ENCODE measurements at regions not wholly inside any gene's neighbourhood (a gene's known extent, or its start where the extent isn't known, plus 50 kb on each side); places are given as distances from the start of the nearest gene placed in this dataset.
"Not testable (repeated sequence)": the region's sequence is repeated elsewhere in the genome, so short reads cannot be mapped to it uniquely, and the experiment has no call there.

- WGBS = 93% methylated on average over 3 of the region's 3 CpGs
- H3K27ac ChIP-seq (ENCODE audit: low read depth in 1 of 2, low read length in 1 of 2) = no peak overlapping the region
- DNase-seq (ENCODE audit: low read depth in 6 of 9, low spot score in 9 of 9) = no peak
Observed at GRCh38 chr3:6680119-6680806, 180.7 kb upstream of the GRM7 start.

GRCh38 chr3:6697285-6697684 lies 163.6 kb upstream of the GRM7 start:
- no peaks in the 10 kb centered on the region for H3K4me1 ChIP-seq (ENCODE audit: control insufficient read depth in 2 of 2, insufficient read depth in 2 of 2, low read length in 2 of 2)
- no peaks in the 10 kb centered on the region for H3K36me3 ChIP-seq (ENCODE audit: control insufficient read depth in 2 of 2, insufficient read depth in 2 of 2, low read length in 1 of 2)
- WGBS = 53% methylated on average over 3 of the region's 3 CpGs
- H3K9me3 ChIP-seq (ENCODE audit: control insufficient read depth in 2 of 2, insufficient read depth in 1 of 2, low read length in 1 of 2) = no peaks in the 10 kb centered on the region
- no peak for DNase-seq (ENCODE audit: low read depth in 6 of 9, low spot score in 9 of 9)
- H3K27ac ChIP-seq (ENCODE audit: low read depth in 1 of 2, low read length in 1 of 2) = no peak overlapping the region
- no peak overlapping the region for H3K4me3 ChIP-seq (ENCODE audit: low read length in 2 of 2)
- no peaks in the 10 kb centered on the region for H3K27me3 ChIP-seq (ENCODE audit: control insufficient read depth in 2 of 2, insufficient read depth in 1 of 2, low read length in 1 of 2)

More at GRCh38 chr3:6680119-6680806, 180.7 kb upstream of the GRM7 start:
- Histone ChIP-seq H3K4me3 (ENCODE audit: low read length in 2 of 2) (no peak overlapping the region), H3K36me3 (ENCODE audit: control insufficient read depth in 2 of 2, insufficient read depth in 2 of 2, low read length in 1 of 2) (no peaks in the 10 kb centered on the region), H3K27me3 (ENCODE audit: control insufficient read depth in 2 of 2, insufficient read depth in 1 of 2, low read length in 1 of 2) (no peaks in the 10 kb centered on the region), H3K9me3 (ENCODE audit: control insufficient read depth in 2 of 2, insufficient read depth in 1 of 2, low read length in 1 of 2) (no peaks in the 10 kb centered on the region), H3K4me1 (ENCODE audit: control insufficient read depth in 2 of 2, insufficient read depth in 2 of 2, low read length in 2 of 2) (peaks cover 0 to 4% of the 10 kb centered on the region in 2 donors)

GRCh38 chr3:6697722-6698121 lies 163.2 kb upstream of the GRM7 start:
- H3K4me1 ChIP-seq (ENCODE audit: control insufficient read depth in 2 of 2, insufficient read depth in 2 of 2, low read length in 2 of 2) = no peaks in the 10 kb centered on the region
- DNase-seq (ENCODE audit: low read depth in 6 of 9, low spot score in 9 of 9) = no peak
- H3K36me3 ChIP-seq (ENCODE audit: control insufficient read depth in 2 of 2, insufficient read depth in 2 of 2, low read length in 1 of 2) = no peaks in the 10 kb centered on the region
- H3K4me3 ChIP-seq (ENCODE audit: low read length in 2 of 2) = no peak overlapping the region
- H3K27me3 ChIP-seq (ENCODE audit: control insufficient read depth in 2 of 2, insufficient read depth in 1 of 2, low read length in 1 of 2) = no peaks in the 10 kb centered on the region
- H3K9me3 ChIP-seq (ENCODE audit: control insufficient read depth in 2 of 2, insufficient read depth in 1 of 2, low read length in 1 of 2) = no peaks in the 10 kb centered on the region
- WGBS = 77% methylated on average over 6 of the region's 6 CpGs
- no peak overlapping the region for H3K27ac ChIP-seq (ENCODE audit: low read depth in 1 of 2, low read length in 1 of 2)

GRCh38 chr3:6704817-6705216 lies 156.1 kb upstream of the GRM7 start:
- H3K36me3 ChIP-seq (ENCODE audit: control insufficient read depth in 2 of 2, insufficient read depth in 2 of 2, low read length in 1 of 2); H3K4me1 ChIP-seq (ENCODE audit: control insufficient read depth in 2 of 2, insufficient read depth in 2 of 2, low read length in 2 of 2); H3K9me3 ChIP-seq (ENCODE audit: control insufficient read depth in 2 of 2, insufficient read depth in 1 of 2, low read length in 1 of 2); H3K27me3 ChIP-seq (ENCODE audit: control insufficient read depth in 2 of 2, insufficient read depth in 1 of 2, low read length in 1 of 2); DNase-seq (ENCODE audit: low read depth in 6 of 9, low spot score in 9 of 9); H3K4me3 ChIP-seq (ENCODE audit: low read length in 2 of 2); H3K27ac ChIP-seq (ENCODE audit: low read depth in 1 of 2, low read length in 1 of 2): not testable (repeated sequence)
- WGBS = 69% methylated on average over 5 of the region's 5 CpGs

GRCh38 chr3:6706777-6707176 lies 154.1 kb upstream of the GRM7 start:
- no peaks in the 10 kb centered on the region for H3K27me3 ChIP-seq (ENCODE audit: control insufficient read depth in 2 of 2, insufficient read depth in 1 of 2, low read length in 1 of 2)
- whole genome bisulfite sequencing = 39% methylated on average over 2 of the region's 2 CpGs
- peaks cover 0 to 4% of the 10 kb centered on the region in 2 donors for H3K4me1 ChIP-seq (ENCODE audit: control insufficient read depth in 2 of 2, insufficient read depth in 2 of 2, low read length in 2 of 2)
- H3K36me3 ChIP-seq (ENCODE audit: control insufficient read depth in 2 of 2, insufficient read depth in 2 of 2, low read length in 1 of 2) = no peaks in the 10 kb centered on the region
- no peak overlapping the region for H3K27ac ChIP-seq (ENCODE audit: low read depth in 1 of 2, low read length in 1 of 2)
- no peaks in the 10 kb centered on the region for H3K9me3 ChIP-seq (ENCODE audit: control insufficient read depth in 2 of 2, insufficient read depth in 1 of 2, low read length in 1 of 2)
- DNase-seq (ENCODE audit: low read depth in 6 of 9, low spot score in 9 of 9) = no peak
- H3K4me3 ChIP-seq (ENCODE audit: low read length in 2 of 2) = no peak overlapping the region

- no peak overlapping the region for H3K4me3 ChIP-seq (ENCODE audit: low read length in 2 of 2)
- H3K9me3 ChIP-seq (ENCODE audit: control insufficient read depth in 2 of 2, insufficient read depth in 1 of 2, low read length in 1 of 2) = no peaks in the 10 kb centered on the region
- H3K36me3 ChIP-seq (ENCODE audit: control insufficient read depth in 2 of 2, insufficient read depth in 2 of 2, low read length in 1 of 2) = no peaks in the 10 kb centered on the region
- H3K27ac ChIP-seq (ENCODE audit: low read depth in 1 of 2, low read length in 1 of 2) = no peak overlapping the region
- no peak for DNase-seq (ENCODE audit: low read depth in 6 of 9, low spot score in 9 of 9)
- peaks cover 0 to 4% of the 10 kb centered on the region in 2 donors for H3K4me1 ChIP-seq (ENCODE audit: control insufficient read depth in 2 of 2, insufficient read depth in 2 of 2, low read length in 2 of 2)
- H3K27me3 ChIP-seq (ENCODE audit: control insufficient read depth in 2 of 2, insufficient read depth in 1 of 2, low read length in 1 of 2) = no peaks in the 10 kb centered on the region
- WGBS = 92% methylated on average over 6 of the region's 6 CpGs
Observed at GRCh38 chr3:6709178-6709577, 151.7 kb upstream of the GRM7 start.

- DNase-seq (ENCODE audit: low read depth in 6 of 9, low spot score in 9 of 9) = no peak
- no peak overlapping the region for H3K4me3 ChIP-seq (ENCODE audit: low read length in 2 of 2)
- H3K9me3 ChIP-seq (ENCODE audit: control insufficient read depth in 2 of 2, insufficient read depth in 1 of 2, low read length in 1 of 2) = no peaks in the 10 kb centered on the region
- no peaks in the 10 kb centered on the region for H3K36me3 ChIP-seq (ENCODE audit: control insufficient read depth in 2 of 2, insufficient read depth in 2 of 2, low read length in 1 of 2)
- H3K4me1 ChIP-seq (ENCODE audit: control insufficient read depth in 2 of 2, insufficient read depth in 2 of 2, low read length in 2 of 2) = peaks cover 0 to 30% of the 10 kb centered on the region in 2 donors
- no peak overlapping the region for H3K27ac ChIP-seq (ENCODE audit: low read depth in 1 of 2, low read length in 1 of 2)
- H3K27me3 ChIP-seq (ENCODE audit: control insufficient read depth in 2 of 2, insufficient read depth in 1 of 2, low read length in 1 of 2) = no peaks in the 10 kb centered on the region
- WGBS = 92% methylated on average over 3 of the region's 3 CpGs
Observed at GRCh38 chr3:6714962-6715361, 146.0 kb upstream of the GRM7 start.

GRCh38 chr3:6716420-6716819 lies 144.5 kb upstream of the GRM7 start:
- DNase-seq (ENCODE audit: low read depth in 6 of 9, low spot score in 9 of 9) = peak in 2 of 9 donors; percentile 36 to 72
- Histone ChIP-seq H3K36me3 (ENCODE audit: control insufficient read depth in 2 of 2, insufficient read depth in 2 of 2, low read length in 1 of 2) (no peaks in the 10 kb centered on the region), H3K4me1 (ENCODE audit: control insufficient read depth in 2 of 2, insufficient read depth in 2 of 2, low read length in 2 of 2) (peaks cover 0 to 30% of the 10 kb centered on the region in 2 donors), H3K27me3 (ENCODE audit: control insufficient read depth in 2 of 2, insufficient read depth in 1 of 2, low read length in 1 of 2) (no peaks in the 10 kb centered on the region), H3K9me3 (ENCODE audit: control insufficient read depth in 2 of 2, insufficient read depth in 1 of 2, low read length in 1 of 2) (no peaks in the 10 kb centered on the region), H3K27ac (ENCODE audit: low read depth in 1 of 2, low read length in 1 of 2) (peak overlapping the region in 1 of 2 donors; percentile 83), H3K4me3 (ENCODE audit: low read length in 2 of 2) (no peak overlapping the region)
- 18% methylated on average over 1 of the region's 1 CpG for WGBS

- H3K36me3 ChIP-seq (ENCODE audit: control insufficient read depth in 2 of 2, insufficient read depth in 2 of 2, low read length in 1 of 2) = no peaks in the 10 kb centered on the region
- no peak overlapping the region for H3K4me3 ChIP-seq (ENCODE audit: low read length in 2 of 2)
- DNase-seq (ENCODE audit: low read depth in 6 of 9, low spot score in 9 of 9) = peak in 1 of 9 donors; percentile 57
- H3K9me3 ChIP-seq (ENCODE audit: control insufficient read depth in 2 of 2, insufficient read depth in 1 of 2, low read length in 1 of 2) = no peaks in the 10 kb centered on the region
- H3K27me3 ChIP-seq (ENCODE audit: control insufficient read depth in 2 of 2, insufficient read depth in 1 of 2, low read length in 1 of 2) = no peaks in the 10 kb centered on the region
- WGBS = 67% methylated on average over 6 of the region's 6 CpGs
- peak overlapping the region in 1 of 2 donors; percentile 83 for H3K27ac ChIP-seq (ENCODE audit: low read depth in 1 of 2, low read length in 1 of 2)
- H3K4me1 ChIP-seq (ENCODE audit: control insufficient read depth in 2 of 2, insufficient read depth in 2 of 2, low read length in 2 of 2) = peaks cover 0 to 32% of the 10 kb centered on the region in 2 donors
Observed at GRCh38 chr3:6717026-6717943, 143.6 kb upstream of the GRM7 start.
